Activated CD4-positive, alpha-beta T cell treated with anti-CD3 and anti-CD28 coated beads, Interleukin-2, amount 50 U/mL, for 48 hours (primary cell): ENCODE measurements at regions not wholly inside any gene's neighbourhood (a gene's known extent, or its start where the extent isn't known, plus 50 kb on each side); places are given as distances from the start of the nearest gene placed in this dataset.

ENCODE experiments used
- DNase-seq, 2 experiments: peaks; one replicate each; pipeline ENCODE4 v3.0.0-alpha.2; 2020

- no peak for DNase-seq
These were observed 186.2 kb downstream of the EFNB2 start for GRCh38 chr13:106349080-106349931.

- no peak for DNase-seq
These were observed 187.2 kb downstream of the EFNB2 start for GRCh38 chr13:106348075-106348840.

GRCh38 chr13:106344342-106344741 lies 191.1 kb downstream of the EFNB2 start:
- DNase-seq: no peak

- DNase-seq: no peak
These were observed 191.6 kb downstream of the EFNB2 start for GRCh38 chr13:106343836-106344235.

- no peak for DNase-seq
These were observed 195.2 kb downstream of the EFNB2 start for GRCh38 chr13:106340249-106340648.

GRCh38 chr13:106337096-106337850 lies 198.2 kb downstream of the EFNB2 start:
- no peak for DNase-seq

GRCh38 chr13:106336668-106337067 lies 198.8 kb downstream of the EFNB2 start:
- no peak for DNase-seq

GRCh38 chr13:106332621-106333020 lies 202.8 kb downstream of the EFNB2 start:
- DNase-seq: no peak

- DNase-seq: no peak
These were observed 204.3 kb downstream of the EFNB2 start for GRCh38 chr13:106331116-106331515.

- no peak for DNase-seq
These were observed 205.5 kb downstream of the EFNB2 start for GRCh38 chr13:106329941-106330340.

- no peak for DNase-seq
These were observed 208.7 kb downstream of the EFNB2 start for GRCh38 chr13:106326751-106327150.

GRCh38 chr13:106324444-106324843 lies 211.0 kb downstream of the EFNB2 start:
- no peak for DNase-seq

GRCh38 chr13:106322628-106323027 lies 212.8 kb downstream of the EFNB2 start:
- DNase-seq: no peak

GRCh38 chr13:106318941-106319411 lies 216.5 kb downstream of the EFNB2 start:
- DNase-seq: no peak

GRCh38 chr13:106314417-106314816 lies 221.0 kb downstream of the EFNB2 start:
- DNase-seq: no peak

GRCh38 chr13:106311004-106311403 lies 224.5 kb downstream of the EFNB2 start:
- no peak for DNase-seq

GRCh38 chr13:106310291-106310865 lies 225.1 kb downstream of the EFNB2 start:
- no peak for DNase-seq

- DNase-seq: no peak
These were observed 228.6 kb downstream of the EFNB2 start for GRCh38 chr13:106306748-106307277.

GRCh38 chr13:106302843-106303242 lies 232.6 kb downstream of the EFNB2 start:
- no peak for DNase-seq

GRCh38 chr13:106302011-106302410 lies 233.5 kb downstream of the EFNB2 start:
- no peak for DNase-seq

- DNase-seq: no peak
These were observed 235.8 kb downstream of the EFNB2 start for GRCh38 chr13:106299621-106300020.

- DNase-seq: no peak
These were observed 238.2 kb downstream of the EFNB2 start for GRCh38 chr13:106297283-106297682.

- DNase-seq: no peak
These were observed 238.7 kb downstream of the EFNB2 start for GRCh38 chr13:106296723-106297122.
